T-cell (primary cell): ENCODE measurements at regions not wholly inside any gene's neighbourhood (a gene's known extent, or its start where the extent isn't known, plus 50 kb on each side); places are given as distances from the start of the nearest gene placed in this dataset.

ENCODE experiments used
- ATAC-seq, 4 experiments: fragments of 200-7000 bp in 3 of 4; fragments of 150-1000 bp in 1 of 4; cut with Tn5 transposase; replicated peaks in 1 of 4; 1 replicate in 3 of 4; 2 replicates in 1 of 4; pipeline ENCODE4 v1.10.0; 2021; ENCODE audit warnings: moderate library complexity in 3 of 4, mild to moderate bottlenecking in 2 of 4, moderate number of reproducible peaks in 1 of 4
- CTCF ChIA-PET, 2 donors: fragments of 300-600 bp; sonication (Branson Sonifier 250); formaldehyde crosslinking; loops; one replicate each; lab custom pipeline; 2022; ENCODE audit warnings: antibody characterized with exemption in 2 of 2; lab: Charles Lee
- POLR2A ChIA-PET, 2 donors: fragments of 300-600 bp; sonication (Branson Sonifier 250); formaldehyde crosslinking; loops; one replicate each; lab custom pipeline; 2022; ENCODE audit warnings: antibody characterized with exemption in 2 of 2; lab: Charles Lee
- DNase-seq, 35 experiments: peaks; one replicate each; pipeline versions ENCODE4 v3.0.0 to v3.0.0-alpha.2; 2013 to 2023
- H3K27ac ChIP-seq: one replicate; pipeline ENCODE4 v1.5.1; 2013; ENCODE audit warnings: low read length
- H3K27me3 ChIP-seq, 2 experiments: replicated peaks in 1 of 2; 1 replicate in 1 of 2; 2 replicates in 1 of 2; pipeline versions ENCODE4 v1.6.1 to v1.7.0; 2013; ENCODE audit warnings: low read length in 1 of 2, mixed read lengths in 1 of 2; ENCODE audit not compliant: control insufficient read depth in 2 of 2, insufficient read depth in 2 of 2; ENCODE audit errors: extremely low read depth in 1 of 2
- H3K36me3 ChIP-seq, 2 donors: 1 replicate in 1 of 2; 2 replicates in 1 of 2; pipeline versions ENCODE4 v1.6.1 to v1.7.0; 2013; ENCODE audit warnings: low read length in 1 of 2; ENCODE audit not compliant: control insufficient read depth in 2 of 2, insufficient read depth in 1 of 2; ENCODE audit errors: extremely low read depth in 1 of 2
- H3K4me1 ChIP-seq, 2 experiments: 1 replicate in 1 of 2; 2 replicates in 1 of 2; pipeline versions ENCODE4 v1.6.1 to v1.7.0; 2013; ENCODE audit warnings: low read length in 2 of 2, mixed read lengths in 1 of 2; ENCODE audit not compliant: insufficient read depth in 2 of 2, control insufficient read depth in 1 of 2; ENCODE audit errors: extremely low read depth in 1 of 2
- H3K4me3 ChIP-seq, 2 donors: 1 replicate in 1 of 2; 2 replicates in 1 of 2; pipeline versions ENCODE4 v1.5.1 to v1.7.0; 2013; ENCODE audit warnings: mild to moderate bottlenecking in 2 of 2, low read length in 1 of 2, moderate library complexity in 1 of 2; ENCODE audit not compliant: control insufficient read depth in 1 of 2; ENCODE audit errors: extremely low read depth in 1 of 2
- H3K9me3 ChIP-seq: 2 replicates; pipeline ENCODE4 v1.7.0; 2013
- H3K27ac Mint-ChIP-seq, 2 donors: one replicate each; pipeline ENCODE4 v1.8.0; 2020 to 2021; ENCODE audit warnings: mild to moderate bottlenecking in 2 of 2, mixed read lengths in 2 of 2
- H3K27me3 Mint-ChIP-seq, 2 donors: one replicate each; pipeline ENCODE4 v1.8.0; 2021 to 2022; ENCODE audit warnings: mixed read lengths in 2 of 2
- H3K36me3 Mint-ChIP-seq: one replicate; pipeline ENCODE4 v1.8.0; 2021; ENCODE audit warnings: mixed read lengths
- H3K4me1 Mint-ChIP-seq, 3 donors: one replicate each; pipeline ENCODE4 v1.8.0; 2020 to 2022; ENCODE audit warnings: mixed read lengths in 3 of 3, mild to moderate bottlenecking in 1 of 3
- H3K4me3 Mint-ChIP-seq, 3 donors: one replicate each; pipeline ENCODE4 v1.8.0; 2020 to 2022; ENCODE audit warnings: mild to moderate bottlenecking in 3 of 3, mixed read lengths in 3 of 3, moderate library complexity in 3 of 3
- H3K9me3 Mint-ChIP-seq, 3 donors: one replicate each; pipeline ENCODE4 v1.8.0; 2020 to 2022; ENCODE audit warnings: mixed read lengths in 3 of 3
- WGBS: methylation state at CpG from one replicate; pipeline ENCODE4 v1.1.5; 2013; ENCODE audit warnings: missing lambda C conversion rate; ENCODE audit not compliant: insufficient coverage; 5-methylcytosine and 5-hydroxymethylcytosine counted together

DNA sequence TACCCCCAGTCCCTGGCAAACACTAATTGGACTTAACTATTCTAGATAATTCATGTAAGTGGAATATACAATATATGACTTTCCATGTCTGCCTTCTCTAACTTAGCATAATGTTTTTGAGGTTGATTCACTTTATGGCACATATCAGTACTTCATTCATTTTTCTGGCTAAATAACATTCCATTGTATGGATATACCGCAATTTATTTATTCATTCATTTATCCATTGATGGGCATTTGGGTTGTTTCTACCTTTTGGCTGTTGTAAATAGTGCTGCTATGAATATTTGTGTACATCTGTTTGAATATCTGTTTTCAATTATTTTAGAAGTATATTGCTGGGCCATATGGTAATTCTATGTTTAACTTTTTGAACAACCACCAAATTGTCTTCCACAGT, 616.3 kb downstream of the UTRN start:
- no peak overlapping the region for H3K4me3 Mint-ChIP-seq
- H3K4me1 Mint-ChIP-seq = no peaks in the 10 kb centered on the region
- ChIA-PET POLR2A (no interaction called here), CTCF (no interaction called here)
- H3K9me3 Mint-ChIP-seq = peaks cover 8 to 19% (median 13%) of the 10 kb centered on the region in 3 donors
- no CpG with 5 or more reads among the region's 1 CpG for WGBS
- Histone ChIP-seq H3K36me3 (no peaks in the 10 kb centered on the region), H3K4me3 (no peak overlapping the region), H3K9me3 (no peaks in the 10 kb centered on the region), H3K27me3 (no peaks in the 10 kb centered on the region), H3K27ac (no peak overlapping the region), H3K4me1 (no peaks in the 10 kb centered on the region)
- DNase-seq (no peak), ATAC-seq (no peak)
- peaks cover 6 to 14% of the 10 kb centered on the region in 2 donors for H3K27me3 Mint-ChIP-seq
- no peaks in the 10 kb centered on the region for H3K36me3 Mint-ChIP-seq
- H3K27ac Mint-ChIP-seq = no peak overlapping the region

DNA sequence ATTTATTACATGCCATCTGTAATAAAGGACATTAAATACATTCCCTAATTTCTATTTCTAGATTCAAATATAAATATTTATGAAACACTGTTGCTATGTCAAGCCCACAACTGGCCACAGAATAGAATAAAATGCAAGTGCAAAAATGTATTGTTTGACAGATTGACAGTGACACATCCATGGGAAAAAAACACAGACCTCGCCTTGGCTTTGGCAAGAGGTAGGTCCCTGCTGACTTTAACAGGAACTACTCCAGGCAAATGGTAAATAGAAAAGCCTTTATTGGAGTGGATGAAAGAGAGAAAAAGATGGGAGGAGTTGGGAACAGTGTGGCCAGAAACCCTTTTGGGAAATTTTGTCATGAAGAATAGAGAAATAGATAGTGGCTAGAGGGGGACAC, 622.9 kb downstream of the UTRN start:
- Mint-ChIP-seq H3K9me3 (peaks cover 2 to 3% (median 2%) of the 10 kb centered on the region in 3 donors), H3K4me1 (peaks cover 0 to 9% (median 7%) of the 10 kb centered on the region in 3 donors), H3K36me3 (no peaks in the 10 kb centered on the region), H3K27ac (no peak overlapping the region), H3K27me3 (peaks cover 12 to 15% of the 10 kb centered on the region in 2 donors), H3K4me3 (no peak overlapping the region)
- no peak for DNase-seq
- ChIA-PET CTCF (interaction anchor here in 1 of 2 donors (0.7 kb wide), 1 partner anchor 62 kb away, joined by 3 read pairs; no protein-coding TSS in a partner anchor), POLR2A (no interaction called here)
- Histone ChIP-seq H3K4me3 (no peak overlapping the region), H3K9me3 (no peaks in the 10 kb centered on the region), H3K4me1 (no peaks in the 10 kb centered on the region), H3K36me3 (no peaks in the 10 kb centered on the region), H3K27ac (no peak overlapping the region), H3K27me3 (peaks cover 0 to 3% of the 10 kb centered on the region in 2 experiments)
- WGBS = 100% methylated on average over 1 of the region's 1 CpG
- ATAC-seq = no peak

DNA sequence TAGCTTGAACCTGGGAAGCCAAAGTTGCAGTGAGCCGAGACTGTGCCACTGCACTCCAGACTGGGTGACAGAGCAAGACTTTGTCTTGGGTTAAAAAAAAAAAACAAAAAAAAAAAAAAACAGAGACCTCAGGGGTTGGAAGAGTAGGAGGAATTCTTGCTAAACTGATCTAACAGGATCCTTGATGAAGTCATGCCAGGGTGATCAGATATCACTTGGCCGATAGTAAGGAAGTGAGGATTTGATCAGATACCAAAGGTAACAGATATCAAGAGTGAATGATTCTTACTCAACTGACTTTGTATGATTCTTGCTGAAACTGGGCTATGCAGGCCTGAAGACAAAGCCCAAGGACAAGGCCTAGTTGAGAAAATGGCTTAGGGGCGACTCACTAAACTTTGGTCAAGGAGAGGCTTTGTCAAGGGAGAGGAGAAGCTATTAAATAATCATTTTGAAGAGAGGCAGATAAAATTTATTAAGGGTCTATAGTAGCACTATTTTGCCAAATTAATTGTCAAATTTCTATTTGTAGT, 624.7 kb downstream of the UTRN start:
- H3K4me3 ChIP-seq = no peak overlapping the region
- H3K4me3 Mint-ChIP-seq = no peak overlapping the region
- H3K36me3 Mint-ChIP-seq = no peaks in the 10 kb centered on the region
- no peaks in the 10 kb centered on the region for H3K9me3 ChIP-seq
- no peak overlapping the region for H3K27ac Mint-ChIP-seq
- ATAC-seq = no peak
- DNase-seq = no peak
- H3K27ac ChIP-seq = no peak overlapping the region
- peaks cover 0 to 3% of the 10 kb centered on the region in 2 experiments for H3K27me3 ChIP-seq
- ChIA-PET POLR2A (interaction anchor here in 1 of 2 donors (0.7 kb wide), 1 partner anchor 438 kb away, joined by 3 read pairs; no protein-coding TSS in a partner anchor), CTCF (no interaction called here)
- H3K4me1 ChIP-seq = no peaks in the 10 kb centered on the region
- 100% methylated on average over 1 of the region's 3 CpGs for WGBS
- H3K4me1 Mint-ChIP-seq = peaks cover 0 to 9% (median 7%) of the 10 kb centered on the region in 3 donors
- H3K36me3 ChIP-seq = no peaks in the 10 kb centered on the region
- H3K27me3 Mint-ChIP-seq = peaks cover 10 to 13% of the 10 kb centered on the region in 2 donors
- no peaks in the 10 kb centered on the region for H3K9me3 Mint-ChIP-seq

DNA sequence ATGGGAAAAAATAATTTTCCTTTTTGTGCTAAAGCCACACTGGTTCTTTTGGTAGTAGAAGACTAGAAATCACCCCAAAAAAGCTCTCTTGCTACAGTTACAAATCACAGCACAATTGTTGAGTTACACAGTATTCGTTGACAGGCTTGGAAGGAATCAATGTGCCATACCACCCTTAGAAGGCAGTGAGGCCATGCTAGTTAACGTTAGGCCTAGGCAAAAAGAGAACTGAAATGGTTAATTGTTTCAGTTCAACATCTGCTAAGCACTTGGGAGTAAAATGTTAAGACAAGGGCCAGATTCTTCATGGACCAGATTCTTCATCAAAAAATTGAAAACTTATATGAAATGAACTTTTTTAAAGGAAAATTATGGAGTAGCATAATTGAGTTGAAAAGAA, 626.2 kb downstream of the UTRN start:
- H3K4me3 Mint-ChIP-seq = no peak overlapping the region
- Histone ChIP-seq H3K27me3 (peaks cover 0 to 3% of the 10 kb centered on the region in 2 experiments), H3K27ac (no peak overlapping the region), H3K9me3 (no peaks in the 10 kb centered on the region), H3K4me1 (no peaks in the 10 kb centered on the region), H3K4me3 (no peak overlapping the region), H3K36me3 (no peaks in the 10 kb centered on the region)
- H3K9me3 Mint-ChIP-seq = no peaks in the 10 kb centered on the region
- WGBS = no CpG with 5 or more reads among the region's 2 CpGs
- DNase-seq (no peak), ATAC-seq (no peak)
- CTCF ChIA-PET = no interaction called here
- no peak overlapping the region for H3K27ac Mint-ChIP-seq
- POLR2A ChIA-PET = no interaction called here
- peaks cover 9 to 12% of the 10 kb centered on the region in 2 donors for H3K27me3 Mint-ChIP-seq
- peaks cover 0 to 9% (median 7%) of the 10 kb centered on the region in 3 donors for H3K4me1 Mint-ChIP-seq
- H3K36me3 Mint-ChIP-seq = no peaks in the 10 kb centered on the region

DNA sequence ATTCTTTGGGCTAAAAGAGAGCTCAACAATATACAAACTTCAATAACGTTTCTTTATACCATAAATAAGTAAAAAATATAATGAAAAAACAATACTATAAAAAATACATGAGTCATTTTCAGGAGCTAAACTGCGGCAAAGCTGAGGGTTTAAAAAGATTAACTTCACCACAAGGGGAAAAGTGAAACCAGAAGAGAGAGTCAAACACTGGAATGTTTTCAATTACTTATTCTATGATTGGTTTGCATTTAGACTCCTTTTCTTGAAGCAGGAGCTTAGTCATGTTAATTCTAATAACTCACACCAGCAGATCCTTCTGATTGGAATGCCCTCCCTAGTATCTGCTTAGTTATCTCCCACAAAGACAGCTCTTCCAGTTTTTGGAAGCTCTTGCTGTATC, 627.3 kb downstream of the UTRN start:
- ChIA-PET POLR2A (interaction anchor here in 1 of 2 donors (0.7 kb wide), 1 partner anchor 10 kb away, joined by 3 read pairs; no protein-coding TSS in a partner anchor), CTCF (no interaction called here)
- H3K4me3 ChIP-seq = no peak overlapping the region
- no peaks in the 10 kb centered on the region for H3K36me3 Mint-ChIP-seq
- peaks cover 5 to 8% of the 10 kb centered on the region in 2 donors for H3K27me3 Mint-ChIP-seq
- ATAC-seq (no peak), DNase-seq (no peak)
- H3K27ac ChIP-seq = no peak overlapping the region
- H3K27me3 ChIP-seq = peaks cover 0 to 3% of the 10 kb centered on the region in 2 experiments
- no peaks in the 10 kb centered on the region for H3K9me3 Mint-ChIP-seq
- no peaks in the 10 kb centered on the region for H3K9me3 ChIP-seq
- WGBS = no CpG with 5 or more reads among the region's 2 CpGs
- H3K4me3 Mint-ChIP-seq = no peak overlapping the region
- no peak overlapping the region for H3K27ac Mint-ChIP-seq
- H3K4me1 Mint-ChIP-seq = peaks cover 0 to 9% (median 7%) of the 10 kb centered on the region in 3 donors
- H3K36me3 ChIP-seq = no peaks in the 10 kb centered on the region
- no peaks in the 10 kb centered on the region for H3K4me1 ChIP-seq

DNA sequence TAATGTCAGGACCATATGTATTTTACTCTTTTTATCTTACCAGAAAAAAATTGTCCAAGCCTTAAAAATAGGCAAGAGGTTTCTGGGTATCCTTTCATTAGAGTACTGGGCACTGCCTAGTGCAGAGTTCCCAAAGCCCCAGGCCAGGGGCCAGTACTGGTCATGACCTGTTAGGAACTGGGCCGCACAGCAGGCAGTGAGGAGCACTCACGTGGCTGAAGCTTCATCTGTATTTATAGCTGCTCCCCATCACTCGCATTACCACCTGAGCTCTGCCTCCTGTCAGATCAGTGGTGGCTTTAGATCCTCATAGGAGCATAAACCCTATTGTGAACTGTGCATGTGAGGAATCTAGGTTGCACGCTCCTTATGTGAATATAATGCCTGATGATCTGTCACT, 632.9 kb downstream of the UTRN start:
- ATAC-seq = no peak
- Histone ChIP-seq H3K4me3 (no peak overlapping the region), H3K27ac (no peak overlapping the region), H3K36me3 (no peaks in the 10 kb centered on the region), H3K9me3 (no peaks in the 10 kb centered on the region), H3K4me1 (no peaks in the 10 kb centered on the region), H3K27me3 (peaks cover 0 to 3% of the 10 kb centered on the region in 2 experiments)
- peaks cover 0 to 5% (median 0%) of the 10 kb centered on the region in 3 donors for H3K4me1 Mint-ChIP-seq
- no peaks in the 10 kb centered on the region for H3K36me3 Mint-ChIP-seq
- no peak for DNase-seq
- ChIA-PET CTCF (interaction anchor here in 1 of 2 donors (0.6 kb wide), 1 partner anchor 694 kb away, joined by 4 read pairs; no protein-coding TSS in a partner anchor), POLR2A (no interaction called here)
- H3K4me3 Mint-ChIP-seq = no peak overlapping the region
- H3K9me3 Mint-ChIP-seq = no peaks in the 10 kb centered on the region
- no peak overlapping the region for H3K27ac Mint-ChIP-seq
- WGBS = 67% methylated on average over 1 of the region's 4 CpGs
- peaks cover 1 to 16% of the 10 kb centered on the region in 2 donors for H3K27me3 Mint-ChIP-seq
